IMR-90 (cell line): ENCODE measurements at regions not wholly inside any gene's neighbourhood (a gene's known extent, or its start where the extent isn't known, plus 50 kb on each side); places are given as distances from the start of the nearest gene placed in this dataset.

ENCODE experiments used
- ATAC-seq: fragments of 200-7000 bp; cut with Tn5 transposase; 2 replicates; pipeline ENCODE4 v1.9.1; 2020; ENCODE audit warnings: low read depth, mild to moderate bottlenecking, moderate library complexity
- BruUV-seq: library from RNA; stranded (reverse); fragments of 400-500 nt; replicated peaks from 2 replicates; lab custom pipeline; 2021; lab: Mats Ljungman, UMichigan
- CTCF ChIA-PET: fragments of 300-600 bp; formaldehyde crosslinking; extraction: SDS; loops from one replicate; lab custom pipeline; 2021; ENCODE audit warnings: antibody characterized with exemption; lab: Yijun Ruan, JAX
- POLR2A ChIA-PET: fragments of 300-600 bp; sonication (Branson Sonifier 250); formaldehyde crosslinking; loops from one replicate; lab custom pipeline; 2022; ENCODE audit warnings: antibody characterized with exemption; ENCODE audit not compliant: unreplicated experiment; lab: Charles Lee
- DNase-seq: peaks from one replicate; pipeline ENCODE4 v3.0.0; 2013
- H2AFZ ChIP-seq: replicated peaks from 2 replicates; pipeline ENCODE3; 2013; ENCODE audit warnings: low read length, mild to moderate bottlenecking; ENCODE audit not compliant: poor library complexity
- H2AK5ac ChIP-seq: 2 replicates; pipeline ENCODE4 v1.6.1; 2013; ENCODE audit warnings: low read depth, low read length, inconsistent platforms
- H2AK9ac ChIP-seq: replicated peaks from 2 replicates; pipeline ENCODE3; 2013; ENCODE audit warnings: mild to moderate bottlenecking, low read depth, low read length, moderate library complexity; ENCODE audit not compliant: poor library complexity
- H2BK120ac ChIP-seq: 2 replicates; pipeline ENCODE4 v1.6.1; 2013; ENCODE audit warnings: low read depth, low read length, inconsistent platforms
- H2BK15ac ChIP-seq: 3 replicates; pipeline ENCODE4 v1.6.1; 2013; ENCODE audit warnings: low read depth, low read length, inconsistent platforms
- H2BK20ac ChIP-seq: 2 replicates; pipeline ENCODE4 v1.6.1; 2013; ENCODE audit warnings: low read depth, mild to moderate bottlenecking, inconsistent platforms, low read length, moderate library complexity
- H2BK5ac ChIP-seq: 2 replicates; pipeline ENCODE4 v1.6.1; 2013; ENCODE audit warnings: mild to moderate bottlenecking, low read depth, low read length, inconsistent platforms; ENCODE audit not compliant: poor library complexity, severe bottlenecking
- H3K14ac ChIP-seq: replicated peaks from 2 replicates; pipeline ENCODE4 v1.6.1; 2013; ENCODE audit warnings: low read depth, low read length, inconsistent platforms
- H3K18ac ChIP-seq: 2 replicates; pipeline ENCODE4 v1.6.1; 2013; ENCODE audit warnings: low read depth, low read length, control low read depth
- H3K23ac ChIP-seq: 2 replicates; pipeline ENCODE4 v1.6.1; 2013; ENCODE audit warnings: low read depth, low read length, inconsistent platforms
- H3K27ac ChIP-seq: 2 replicates; pipeline ENCODE4 v1.5.1; 2013; ENCODE audit warnings: mild to moderate bottlenecking, control low read depth, low read length; ENCODE audit not compliant: insufficient read depth
- H3K27me3 ChIP-seq: 2 replicates; pipeline ENCODE4 v1.6.1; 2013; ENCODE audit warnings: low read length; ENCODE audit not compliant: control insufficient read depth, insufficient read depth
- H3K36me3 ChIP-seq: 2 replicates; pipeline ENCODE4 v1.6.1; 2013; ENCODE audit warnings: low read length, mixed read lengths; ENCODE audit not compliant: control insufficient read depth, insufficient read depth
- H3K4ac ChIP-seq: 2 replicates; pipeline ENCODE4 v1.6.1; 2013; ENCODE audit warnings: low read depth, low read length, inconsistent platforms
- H3K4me1 ChIP-seq: 2 replicates; pipeline ENCODE4 v1.6.1; 2013; ENCODE audit warnings: low read length, mixed read lengths; ENCODE audit not compliant: control insufficient read depth, insufficient read depth
- H3K4me2 ChIP-seq: 2 replicates; pipeline ENCODE4 v1.6.1; 2013; ENCODE audit warnings: low read depth, mild to moderate bottlenecking, control low read depth, low read length, moderate library complexity
- H3K4me3 ChIP-seq: 2 replicates; pipeline ENCODE4 v1.5.1; 2013; ENCODE audit warnings: low read depth, mild to moderate bottlenecking, control low read depth, low read length, moderate library complexity; ENCODE audit not compliant: insufficient read depth
- H3K56ac ChIP-seq: 2 replicates; pipeline ENCODE4 v1.6.1; 2013; ENCODE audit warnings: low read length, inconsistent platforms; ENCODE audit not compliant: insufficient read depth; ENCODE audit errors: extremely low read depth
- H3K79me1 ChIP-seq, 2 experiments: 2 replicates each; pipeline ENCODE4 v1.6.1; 2013; ENCODE audit warnings: low read length in 2 of 2, inconsistent platforms in 1 of 2, low read depth in 1 of 2
- H3K9ac ChIP-seq: 2 replicates; pipeline ENCODE4 v1.6.1; 2013; ENCODE audit warnings: low read depth, low read length, control low read depth
- H3K9me1 ChIP-seq: 2 replicates; pipeline ENCODE4 v1.6.1; 2013; ENCODE audit warnings: low read length, inconsistent platforms; ENCODE audit not compliant: insufficient read depth
- H3K9me3 ChIP-seq: 2 replicates; pipeline ENCODE4 v1.6.1; 2013; ENCODE audit warnings: low read length; ENCODE audit not compliant: control insufficient read depth, insufficient read depth
- H4K20me1 ChIP-seq: 2 replicates; pipeline ENCODE4 v1.6.1; 2013; ENCODE audit warnings: low read length, inconsistent platforms; ENCODE audit not compliant: insufficient read depth
- H4K5ac ChIP-seq: 2 replicates; pipeline ENCODE4 v1.6.1; 2013; ENCODE audit warnings: mild to moderate bottlenecking, low read depth, low read length, control low read depth
- H4K8ac ChIP-seq, 2 experiments: 2 replicates each; pipeline ENCODE4 v1.6.1; 2013; ENCODE audit warnings: low read depth in 2 of 2, low read length in 2 of 2, control low read depth in 1 of 2, inconsistent platforms in 1 of 2
- H4K91ac ChIP-seq: 2 replicates; pipeline ENCODE4 v1.6.1; 2013; ENCODE audit warnings: low read depth, low read length, inconsistent platforms; ENCODE audit not compliant: insufficient read depth
- MAFK ChIP-seq: IDR thresholded peaks from 2 replicates; pipeline ENCODE4 v1.6.1; 2012; ENCODE audit warnings: low read depth, low read length, improper control_type of control experiment
- MXI1 ChIP-seq: IDR thresholded peaks from 2 replicates; pipeline ENCODE4 v1.6.1; 2012; ENCODE audit warnings: low read depth, mild to moderate bottlenecking, low read length, moderate library complexity, borderline replicate concordance
- NFE2L2 ChIP-seq: fragments of 150-350 bp; IDR thresholded peaks from 2 replicates; pipeline ENCODE4 v1.6.1; 2016; ENCODE audit warnings: low read depth, mild to moderate bottlenecking, low read length
- RFX5 ChIP-seq: IDR thresholded peaks from 2 replicates; pipeline ENCODE4 v1.8.0; 2012; ENCODE audit warnings: low read depth, mild to moderate bottlenecking, low read length, moderate library complexity
- SMC3 ChIP-seq: fragments of 150-350 bp; IDR thresholded peaks from 2 replicates; pipeline ENCODE4 v1.6.1; 2016; ENCODE audit warnings: low read depth, mild to moderate bottlenecking, antibody characterized with exemption, low read length, moderate library complexity
- WGBS, 2 experiments: methylation state at CpG; one replicate each; pipeline versions ENCODE4 v1.1.5 to v1.1.7; 2013; ENCODE audit warnings: missing lambda C conversion rate in 2 of 2; ENCODE audit not compliant: insufficient read length in 1 of 2; ENCODE audit errors: extremely low coverage in 2 of 2; 5-methylcytosine and 5-hydroxymethylcytosine counted together
- dilution Hi-C: fragments of 300-500 bp; cut with HindIII; formaldehyde crosslinking; loops from one replicate; pipeline ENCODE4 v1.14.3; 2018; ENCODE audit warnings: low sequenced_read_pairs; ENCODE audit not compliant: unreplicated experiment
- in situ Hi-C: fragments of 300-500 bp; cut with MboI; formaldehyde crosslinking; loops from 3 replicates; pipeline ENCODE4 v1.14.3; 2019; ENCODE audit warnings: low sequenced_read_pairs, inconsistent platforms, mixed read lengths
- intact Hi-C: fragments of 100-400 bp; cut with micrococcal nuclease; formaldehyde crosslinking; loops from 2 replicates; pipeline ENCODE4 v1.10.0; 2022
- TF ChIP-seq, protein P1 (sequence below): fragments of 150-350 bp; IDR thresholded peaks from 2 replicates; pipeline ENCODE4 v1.6.1; 2016; ENCODE audit warnings: low read depth, mild to moderate bottlenecking, low read length, moderate library complexity, borderline replicate concordance

DNA sequence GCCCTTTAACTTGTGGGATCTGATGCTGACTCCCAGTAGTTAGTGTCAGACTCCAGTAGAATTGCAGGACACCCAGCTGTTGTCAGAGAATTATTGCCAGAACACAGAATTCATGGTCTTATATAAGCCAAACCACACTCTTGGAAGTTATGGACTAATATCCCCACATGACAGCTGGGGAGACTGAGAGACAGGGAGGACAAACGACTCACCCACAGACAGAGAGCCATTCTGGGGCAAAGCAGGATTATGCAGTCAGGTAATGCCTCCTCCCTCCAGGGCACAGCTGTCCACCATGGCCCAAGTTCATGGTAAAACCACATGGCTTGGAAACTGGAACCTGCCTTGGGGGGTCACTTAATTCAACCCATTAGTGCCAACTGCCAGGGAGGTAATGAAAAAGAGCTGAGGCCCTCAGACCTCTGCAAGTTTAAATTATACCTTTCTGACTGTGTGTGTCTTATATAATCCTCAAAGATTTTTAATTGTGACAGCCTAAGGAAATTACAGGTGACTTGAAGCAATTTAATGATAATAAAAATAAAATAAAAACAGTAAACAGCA lies 299.5 kb downstream of the BUD13 start:
- Histone ChIP-seq H3K79me1 (no peaks in the 10 kb centered on the region), H2AK5ac (no peak overlapping the region), H3K27ac (no peak overlapping the region), H3K4ac (no peak overlapping the region), H4K20me1 (no peaks in the 10 kb centered on the region), H2BK20ac (no peak overlapping the region), H3K14ac (no peak overlapping the region), H3K9ac (no peak overlapping the region), H3K27me3 (no peaks in the 10 kb centered on the region), H3K4me3 (no peak overlapping the region), H2BK5ac (no peak overlapping the region), H4K5ac (no peak overlapping the region), H2BK15ac (no peak overlapping the region), H3K9me3 (no peaks in the 10 kb centered on the region), H4K8ac (no peak overlapping the region), H3K4me1 (no peaks in the 10 kb centered on the region), H2BK120ac (no peak overlapping the region), H3K4me2 (no peak overlapping the region), H4K91ac (no peak overlapping the region), H2AFZ (no peak overlapping the region), H3K18ac (no peak overlapping the region), H3K23ac (no peak overlapping the region), H3K36me3 (no peaks in the 10 kb centered on the region), H2AK9ac (no peak overlapping the region), H3K9me1 (no peaks in the 10 kb centered on the region), H3K56ac (no peak overlapping the region)
- ChIA-PET POLR2A (no interaction called here), CTCF (no interaction called here)
- no peak for DNase-seq
- in situ Hi-C loops = no loop called here
- WGBS, 2 experiments = no CpG with 5 or more reads among the region's 1 CpG
- TF ChIP-seq SMC3 (no peak), MXI1 (no peak), NFE2L2 (no peak), MAFK (no peak), RFX5 (no peak)
- TF ChIP-seq, protein P1, sequence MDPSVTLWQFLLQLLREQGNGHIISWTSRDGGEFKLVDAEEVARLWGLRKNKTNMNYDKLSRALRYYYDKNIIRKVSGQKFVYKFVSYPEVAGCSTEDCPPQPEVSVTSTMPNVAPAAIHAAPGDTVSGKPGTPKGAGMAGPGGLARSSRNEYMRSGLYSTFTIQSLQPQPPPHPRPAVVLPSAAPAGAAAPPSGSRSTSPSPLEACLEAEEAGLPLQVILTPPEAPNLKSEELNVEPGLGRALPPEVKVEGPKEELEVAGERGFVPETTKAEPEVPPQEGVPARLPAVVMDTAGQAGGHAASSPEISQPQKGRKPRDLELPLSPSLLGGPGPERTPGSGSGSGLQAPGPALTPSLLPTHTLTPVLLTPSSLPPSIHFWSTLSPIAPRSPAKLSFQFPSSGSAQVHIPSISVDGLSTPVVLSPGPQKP = no peak
- no TSS peak for BruUV-seq
- dilution Hi-C loops = no loop called here
- no peak for ATAC-seq
- intact Hi-C loops = no loop called here
